HepG2 (cell line): ENCODE measurements at regions not wholly inside any gene's neighbourhood (a gene's known extent, or its start where the extent isn't known, plus 50 kb on each side); places are given as distances from the start of the nearest gene placed in this dataset.

Experiments used
- FOXO1 ChIP-seq: sonication (generic); formaldehyde crosslinking; IDR thresholded peaks from 2 replicates; pipeline ENCODE4 v1.4.0; 2020; ENCODE audit warnings: missing genetic modification reagents
- ZFP62 ChIP-seq: sonication (generic); formaldehyde crosslinking; IDR thresholded peaks from 2 replicates; pipeline ENCODE4 v1.4.0; 2020; ENCODE audit warnings: missing genetic modification reagents
- ZNF747 ChIP-seq: sonication (generic); formaldehyde crosslinking; IDR thresholded peaks from 2 replicates; pipeline ENCODE4 v1.8.1; 2023; ENCODE audit warnings: missing genetic modification reagents, mild to moderate bottlenecking, borderline replicate concordance
- ZNF83 ChIP-seq: sonication (generic); formaldehyde crosslinking; IDR thresholded peaks from 2 replicates; pipeline ENCODE4 v1.4.0; 2020; ENCODE audit warnings: missing genetic modification reagents, mild to moderate bottlenecking, borderline replicate concordance
- TF ChIP-seq, protein P1 (sequence below): sonication (generic); formaldehyde crosslinking; IDR thresholded peaks from one replicate; pipeline ENCODE4 v1.5.1; 2020; ENCODE audit warnings: mild to moderate bottlenecking, missing genetic modification reagents; ENCODE audit errors: not compliant biosample characterization
- TF ChIP-seq, protein P2 (sequence below): sonication (generic); formaldehyde crosslinking; IDR thresholded peaks from 2 replicates; pipeline ENCODE4 v1.5.0; 2020; ENCODE audit warnings: missing genetic modification reagents

DNA sequence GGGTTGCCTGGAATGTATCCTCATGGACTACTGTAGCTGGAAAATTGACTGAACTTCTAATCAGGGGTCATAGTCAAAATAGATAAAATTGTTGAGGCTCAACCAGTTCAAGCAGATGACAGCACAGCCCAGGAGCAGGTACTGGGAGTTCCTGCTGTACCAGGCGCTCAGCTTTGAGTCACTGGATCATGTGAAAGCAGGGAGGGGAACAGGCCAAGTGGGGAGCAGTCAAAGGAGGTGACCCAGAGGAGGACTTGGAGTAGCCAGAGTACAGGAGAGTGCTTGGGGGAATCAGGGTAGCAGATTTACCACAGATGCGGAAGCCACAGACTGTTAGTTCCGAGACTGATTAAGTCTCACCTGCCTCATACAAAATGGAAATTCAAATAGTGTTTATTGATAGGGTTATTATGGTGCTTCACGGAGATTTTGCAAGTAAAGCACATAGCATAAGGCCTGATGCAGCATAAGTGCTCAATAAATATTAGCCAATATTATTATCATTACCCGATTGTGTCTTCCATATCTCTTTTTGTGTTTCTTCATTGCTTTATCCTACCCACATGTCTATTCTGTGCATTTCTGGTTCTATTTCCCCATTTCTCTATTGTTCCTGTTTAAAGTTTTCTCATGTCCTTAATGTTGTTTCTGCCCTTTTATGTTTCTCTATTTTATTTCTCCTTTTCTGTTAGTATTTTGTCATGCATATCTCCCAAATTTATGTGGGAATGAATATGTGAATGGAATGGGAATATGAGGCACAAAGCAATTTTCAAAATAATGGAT lies 369.2 kb upstream of the MCTP2 start (continued):
- TF ChIP-seq, protein P1, sequence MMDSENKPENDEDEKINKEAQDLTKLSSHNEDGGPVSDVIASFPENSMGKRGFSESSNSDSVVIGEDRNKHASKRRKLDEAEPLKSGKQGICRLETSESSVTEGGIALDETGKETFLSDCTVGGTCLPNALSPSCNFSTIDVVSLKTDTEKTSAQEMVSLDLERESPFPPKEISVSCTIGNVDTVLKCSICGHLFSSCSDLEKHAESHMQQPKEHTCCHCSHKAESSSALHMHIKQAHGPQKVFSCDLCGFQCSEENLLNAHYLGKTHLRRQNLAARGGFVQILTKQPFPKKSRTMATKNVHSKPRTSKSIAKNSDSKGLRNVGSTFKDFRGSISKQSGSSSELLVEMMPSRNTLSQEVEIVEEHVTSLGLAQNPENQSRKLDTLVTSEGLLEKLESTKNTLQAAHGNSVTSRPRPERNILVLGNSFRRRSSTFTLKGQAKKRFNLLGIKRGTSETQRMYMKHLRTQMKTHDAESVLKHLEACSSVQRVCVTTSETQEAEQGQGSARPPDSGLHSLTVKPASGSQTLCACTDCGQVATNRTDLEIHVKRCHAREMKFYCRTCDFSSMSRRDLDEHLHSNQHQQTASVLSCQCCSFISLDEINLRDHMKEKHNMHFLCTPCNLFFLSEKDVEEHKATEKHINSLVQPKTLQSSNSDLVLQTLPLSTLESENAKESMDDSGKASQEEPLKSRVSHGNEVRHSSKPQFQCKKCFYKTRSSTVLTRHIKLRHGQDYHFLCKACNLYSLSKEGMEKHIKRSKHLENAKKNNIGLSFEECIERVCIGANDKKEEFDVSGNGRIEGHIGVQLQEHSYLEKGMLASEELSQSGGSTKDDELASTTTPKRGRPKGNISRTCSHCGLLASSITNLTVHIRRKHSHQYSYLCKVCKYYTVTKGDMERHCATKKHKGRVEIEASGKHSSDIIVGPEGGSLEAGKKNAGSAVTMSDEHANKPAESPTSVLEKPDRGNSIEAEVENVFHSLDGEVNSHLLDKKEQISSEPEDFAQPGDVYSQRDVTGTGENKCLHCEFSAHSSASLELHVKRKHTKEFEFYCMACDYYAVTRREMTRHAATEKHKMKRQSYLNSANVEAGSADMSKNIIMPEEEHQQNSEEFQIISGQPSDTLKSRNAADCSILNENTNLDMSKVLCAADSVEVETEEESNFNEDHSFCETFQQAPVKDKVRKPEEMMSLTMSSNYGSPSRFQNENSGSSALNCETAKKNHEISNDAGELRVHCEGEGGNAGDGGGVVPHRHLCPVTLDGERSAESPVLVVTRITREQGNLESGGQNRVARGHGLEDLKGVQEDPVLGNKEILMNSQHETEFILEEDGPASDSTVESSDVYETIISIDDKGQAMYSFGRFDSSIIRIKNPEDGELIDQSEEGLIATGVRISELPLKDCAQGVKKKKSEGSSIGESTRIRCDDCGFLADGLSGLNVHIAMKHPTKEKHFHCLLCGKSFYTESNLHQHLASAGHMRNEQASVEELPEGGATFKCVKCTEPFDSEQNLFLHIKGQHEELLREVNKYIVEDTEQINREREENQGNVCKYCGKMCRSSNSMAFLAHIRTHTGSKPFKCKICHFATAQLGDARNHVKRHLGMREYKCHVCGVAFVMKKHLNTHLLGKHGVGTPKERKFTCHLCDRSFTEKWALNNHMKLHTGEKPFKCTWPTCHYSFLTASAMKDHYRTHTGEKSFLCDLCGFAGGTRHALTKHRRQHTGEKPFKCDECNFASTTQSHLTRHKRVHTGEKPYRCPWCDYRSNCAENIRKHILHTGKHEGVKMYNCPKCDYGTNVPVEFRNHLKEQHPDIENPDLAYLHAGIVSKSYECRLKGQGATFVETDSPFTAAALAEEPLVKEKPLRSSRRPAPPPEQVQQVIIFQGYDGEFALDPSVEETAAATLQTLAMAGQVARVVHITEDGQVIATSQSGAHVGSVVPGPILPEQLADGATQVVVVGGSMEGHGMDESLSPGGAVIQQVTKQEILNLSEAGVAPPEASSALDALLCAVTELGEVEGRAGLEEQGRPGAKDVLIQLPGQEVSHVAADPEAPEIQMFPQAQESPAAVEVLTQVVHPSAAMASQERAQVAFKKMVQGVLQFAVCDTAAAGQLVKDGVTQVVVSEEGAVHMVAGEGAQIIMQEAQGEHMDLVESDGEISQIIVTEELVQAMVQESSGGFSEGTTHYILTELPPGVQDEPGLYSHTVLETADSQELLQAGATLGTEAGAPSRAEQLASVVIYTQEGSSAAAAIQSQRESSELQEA (CRISPR knock-in tag), result no peak
- no peak for TF ChIP-seq ZFP62
- TF ChIP-seq, protein P2, sequence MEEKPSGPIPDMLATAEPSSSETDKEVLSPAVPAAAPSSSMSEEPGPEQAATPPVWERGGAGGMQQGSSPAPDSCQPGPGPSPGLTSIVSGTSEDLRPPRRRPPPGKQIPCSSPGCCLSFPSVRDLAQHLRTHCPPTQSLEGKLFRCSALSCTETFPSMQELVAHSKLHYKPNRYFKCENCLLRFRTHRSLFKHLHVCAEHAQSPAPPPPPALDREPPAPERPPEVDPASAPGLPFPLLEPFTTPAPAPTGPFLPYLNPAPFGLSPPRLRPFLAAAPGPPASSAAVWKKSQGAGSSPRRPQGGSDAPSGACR (CRISPR knock-in tag), result no peak
- no peak for TF ChIP-seq ZNF747 (CRISPR knock-in tag)
- TF ChIP-seq FOXO1 (CRISPR knock-in tag), result no peak
- no peak for TF ChIP-seq ZNF83
- TF ChIP-seq, all 625 proteins: peak for 0
